Upper lobe of left lung (tissue), 4 donors: ENCODE measurements at regions not wholly inside any gene's neighbourhood (a gene's known extent, or its start where the extent isn't known, plus 50 kb on each side); places are given as distances from the start of the nearest gene placed in this dataset.

Experiments used
- EP300 ChIP-seq, 4 donors: sonication (generic); formaldehyde crosslinking; IDR thresholded peaks; one replicate each; pipeline ENCODE4 v1.5.1; 2017; ENCODE audit warnings: antibody characterized with exemption in 4 of 4, control low read depth in 2 of 4
- POLR2A ChIP-seq, 4 donors: fragments of 450-650 bp; IDR thresholded peaks; one replicate each; pipeline ENCODE4 v1.5.1; 2016 to 2017; ENCODE audit warnings: antibody characterized with exemption in 4 of 4, mild to moderate bottlenecking in 2 of 4
- TF ChIP-seq, protein P1 (sequence below), 6 experiments: fragments of 450-650 bp in 4 of 6; fragments of 200-600 bp in 2 of 6; sonication (generic) in 2 of 6; IDR thresholded peaks; one replicate each; pipeline ENCODE4 v1.5.1; 2016 to 2019; ENCODE audit warnings: antibody characterized with exemption in 6 of 6

DNA sequence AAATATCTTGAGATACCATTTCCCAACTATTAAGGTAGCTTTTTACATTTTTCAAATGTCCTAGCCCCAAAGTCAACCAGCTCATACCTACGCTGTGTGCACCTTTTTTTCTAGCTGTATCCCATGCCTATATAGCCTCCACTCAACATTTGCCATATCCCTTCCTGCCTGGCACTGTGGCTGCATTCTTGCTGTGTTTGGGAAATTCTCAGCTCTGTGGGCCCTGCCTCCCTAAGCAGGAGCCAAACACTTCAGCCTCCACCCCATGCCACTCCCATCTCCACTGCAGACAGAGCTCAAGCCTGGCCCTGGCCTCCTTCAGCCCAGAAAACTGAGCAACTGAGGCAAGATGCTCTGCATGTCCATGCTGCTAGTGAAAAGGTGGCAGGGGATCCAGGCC is 141.3 kb downstream of the RAB11FIP2 start:
- TF ChIP-seq POLR2A (IDR thresholded peaks at IDR 0.05) (no peak), EP300 (IDR thresholded peaks at IDR 0.05) (no peak)
- TF ChIP-seq, protein P1, sequence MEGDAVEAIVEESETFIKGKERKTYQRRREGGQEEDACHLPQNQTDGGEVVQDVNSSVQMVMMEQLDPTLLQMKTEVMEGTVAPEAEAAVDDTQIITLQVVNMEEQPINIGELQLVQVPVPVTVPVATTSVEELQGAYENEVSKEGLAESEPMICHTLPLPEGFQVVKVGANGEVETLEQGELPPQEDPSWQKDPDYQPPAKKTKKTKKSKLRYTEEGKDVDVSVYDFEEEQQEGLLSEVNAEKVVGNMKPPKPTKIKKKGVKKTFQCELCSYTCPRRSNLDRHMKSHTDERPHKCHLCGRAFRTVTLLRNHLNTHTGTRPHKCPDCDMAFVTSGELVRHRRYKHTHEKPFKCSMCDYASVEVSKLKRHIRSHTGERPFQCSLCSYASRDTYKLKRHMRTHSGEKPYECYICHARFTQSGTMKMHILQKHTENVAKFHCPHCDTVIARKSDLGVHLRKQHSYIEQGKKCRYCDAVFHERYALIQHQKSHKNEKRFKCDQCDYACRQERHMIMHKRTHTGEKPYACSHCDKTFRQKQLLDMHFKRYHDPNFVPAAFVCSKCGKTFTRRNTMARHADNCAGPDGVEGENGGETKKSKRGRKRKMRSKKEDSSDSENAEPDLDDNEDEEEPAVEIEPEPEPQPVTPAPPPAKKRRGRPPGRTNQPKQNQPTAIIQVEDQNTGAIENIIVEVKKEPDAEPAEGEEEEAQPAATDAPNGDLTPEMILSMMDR (IDR thresholded peaks at IDR 0.05) = no peak
